ENCODE measurements at regions not wholly inside any gene's neighbourhood (a gene's known extent, or its start where the extent isn't known, plus 50 kb on each side); places are given as distances from the start of the nearest gene placed in this dataset.

DNA sequence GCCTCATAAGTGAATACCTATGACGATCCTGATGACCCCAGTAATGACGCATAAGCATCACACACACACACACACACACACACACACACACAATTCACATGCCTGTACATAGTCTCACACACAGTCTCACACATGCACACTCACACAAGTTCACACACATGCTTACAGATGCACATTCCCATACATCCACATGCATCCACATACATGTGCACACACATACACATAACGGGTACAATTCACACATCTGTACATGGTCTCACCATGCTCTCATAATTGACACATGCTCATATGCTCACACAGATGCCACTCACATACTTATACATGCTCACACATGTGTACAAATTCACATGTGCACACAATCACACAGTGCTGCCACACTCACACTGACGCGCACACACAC lies 105.7 kb upstream of the VSTM2B start:
- TF ChIP-seq EZH2 (IDR thresholded peaks at IDR 0.05; ENCODE audit: low read depth, low read length, severe bottlenecking) (no peak), RFX5 (IDR thresholded peaks at IDR 0.05; ENCODE audit: borderline replicate concordance, low read depth, low read length) (no peak), POLR2AphosphoS5 (IDR thresholded peaks at IDR 0.05; ENCODE audit: low read depth, low read length) (no peak), TBP (IDR thresholded peaks at IDR 0.05; ENCODE audit: low read depth, low read length) (no peak), FOSL1 (IDR thresholded peaks at IDR 0.05; ENCODE audit: insufficient read depth, low read depth, low read length) (no peak), EGR1 (IDR thresholded peaks at IDR 0.05; ENCODE audit: borderline replicate concordance, low read depth, low read length) (no peak), YY1 (IDR thresholded peaks at IDR 0.05; ENCODE audit: low read depth, low read length) (no peak), JUND (IDR thresholded peaks at IDR 0.05; ENCODE audit: low read length) (no peak), JUN (IDR thresholded peaks at IDR 0.05; ENCODE audit: low read depth, low read length) (no peak), EP300 (IDR thresholded peaks at IDR 0.05; ENCODE audit: borderline replicate concordance in 1 of 2, low read depth in 2 of 2, low read length in 2 of 2) (no peak)
- TF ChIP-seq, protein P1, sequence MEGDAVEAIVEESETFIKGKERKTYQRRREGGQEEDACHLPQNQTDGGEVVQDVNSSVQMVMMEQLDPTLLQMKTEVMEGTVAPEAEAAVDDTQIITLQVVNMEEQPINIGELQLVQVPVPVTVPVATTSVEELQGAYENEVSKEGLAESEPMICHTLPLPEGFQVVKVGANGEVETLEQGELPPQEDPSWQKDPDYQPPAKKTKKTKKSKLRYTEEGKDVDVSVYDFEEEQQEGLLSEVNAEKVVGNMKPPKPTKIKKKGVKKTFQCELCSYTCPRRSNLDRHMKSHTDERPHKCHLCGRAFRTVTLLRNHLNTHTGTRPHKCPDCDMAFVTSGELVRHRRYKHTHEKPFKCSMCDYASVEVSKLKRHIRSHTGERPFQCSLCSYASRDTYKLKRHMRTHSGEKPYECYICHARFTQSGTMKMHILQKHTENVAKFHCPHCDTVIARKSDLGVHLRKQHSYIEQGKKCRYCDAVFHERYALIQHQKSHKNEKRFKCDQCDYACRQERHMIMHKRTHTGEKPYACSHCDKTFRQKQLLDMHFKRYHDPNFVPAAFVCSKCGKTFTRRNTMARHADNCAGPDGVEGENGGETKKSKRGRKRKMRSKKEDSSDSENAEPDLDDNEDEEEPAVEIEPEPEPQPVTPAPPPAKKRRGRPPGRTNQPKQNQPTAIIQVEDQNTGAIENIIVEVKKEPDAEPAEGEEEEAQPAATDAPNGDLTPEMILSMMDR (IDR thresholded peaks at IDR 0.05; ENCODE audit: control extremely low read depth in 1 of 3, insufficient read depth in 1 of 3, low read depth in 1 of 3, low read length in 3 of 3), result no peak
- TF ChIP-seq, protein P2, sequence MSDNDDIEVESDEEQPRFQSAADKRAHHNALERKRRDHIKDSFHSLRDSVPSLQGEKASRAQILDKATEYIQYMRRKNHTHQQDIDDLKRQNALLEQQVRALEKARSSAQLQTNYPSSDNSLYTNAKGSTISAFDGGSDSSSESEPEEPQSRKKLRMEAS (IDR thresholded peaks at IDR 0.05), result no peak
- TF ChIP-seq, protein P3, sequence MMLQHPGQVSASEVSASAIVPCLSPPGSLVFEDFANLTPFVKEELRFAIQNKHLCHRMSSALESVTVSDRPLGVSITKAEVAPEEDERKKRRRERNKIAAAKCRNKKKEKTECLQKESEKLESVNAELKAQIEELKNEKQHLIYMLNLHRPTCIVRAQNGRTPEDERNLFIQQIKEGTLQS (IDR thresholded peaks at IDR 0.05; ENCODE audit: insufficient read depth, low read depth, low read length), result no peak
